ENCODE measurements at regions not wholly inside any gene's neighbourhood (a gene's known extent, or its start where the extent isn't known, plus 50 kb on each side); places are given as distances from the start of the nearest gene placed in this dataset.

DNA sequence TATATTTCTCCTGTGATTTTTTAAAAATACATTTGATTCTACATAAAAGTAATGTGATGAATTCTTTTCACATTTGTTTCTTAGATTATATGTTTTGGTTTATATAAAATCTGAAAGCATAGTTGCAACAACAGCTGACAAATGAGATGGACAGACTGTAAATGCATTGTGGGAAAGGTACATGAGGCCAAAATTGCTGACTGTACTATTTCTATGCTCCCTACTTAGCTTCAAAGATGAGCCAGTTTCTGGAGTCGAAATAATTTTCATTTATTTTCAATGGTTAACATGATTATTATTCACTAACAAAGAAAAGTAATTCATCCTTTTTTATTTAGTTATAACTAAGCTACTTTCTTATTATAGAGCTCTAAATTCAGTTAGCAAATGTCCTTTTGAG, 441.3 kb upstream of the CCNG1 start:
- TF ChIP-seq, protein P1, sequence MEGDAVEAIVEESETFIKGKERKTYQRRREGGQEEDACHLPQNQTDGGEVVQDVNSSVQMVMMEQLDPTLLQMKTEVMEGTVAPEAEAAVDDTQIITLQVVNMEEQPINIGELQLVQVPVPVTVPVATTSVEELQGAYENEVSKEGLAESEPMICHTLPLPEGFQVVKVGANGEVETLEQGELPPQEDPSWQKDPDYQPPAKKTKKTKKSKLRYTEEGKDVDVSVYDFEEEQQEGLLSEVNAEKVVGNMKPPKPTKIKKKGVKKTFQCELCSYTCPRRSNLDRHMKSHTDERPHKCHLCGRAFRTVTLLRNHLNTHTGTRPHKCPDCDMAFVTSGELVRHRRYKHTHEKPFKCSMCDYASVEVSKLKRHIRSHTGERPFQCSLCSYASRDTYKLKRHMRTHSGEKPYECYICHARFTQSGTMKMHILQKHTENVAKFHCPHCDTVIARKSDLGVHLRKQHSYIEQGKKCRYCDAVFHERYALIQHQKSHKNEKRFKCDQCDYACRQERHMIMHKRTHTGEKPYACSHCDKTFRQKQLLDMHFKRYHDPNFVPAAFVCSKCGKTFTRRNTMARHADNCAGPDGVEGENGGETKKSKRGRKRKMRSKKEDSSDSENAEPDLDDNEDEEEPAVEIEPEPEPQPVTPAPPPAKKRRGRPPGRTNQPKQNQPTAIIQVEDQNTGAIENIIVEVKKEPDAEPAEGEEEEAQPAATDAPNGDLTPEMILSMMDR (IDR thresholded peaks at IDR 0.05; ENCODE audit: insufficient read depth, low read length, poor library complexity, severe bottlenecking) = no peak
- TF ChIP-seq EZH2phosphoT487 (conservative IDR thresholded peaks at IDR 0.05; ENCODE audit: low read length) = no peak

Data from SU-DHL-6 (cell line).